B cell (primary cell): ENCODE measurements at regions not wholly inside any gene's neighbourhood (a gene's known extent, or its start where the extent isn't known, plus 50 kb on each side); places are given as distances from the start of the nearest gene placed in this dataset.

ENCODE experiments used
- ATAC-seq: fragments of 200-7000 bp; cut with Tn5 transposase; one replicate; pipeline ENCODE4 v1.10.0; 2021; ENCODE audit warnings: low read depth, mild to moderate bottlenecking, moderate number of reproducible peaks, moderate library complexity
- CTCF ChIA-PET: fragments of 350-600 bp; sonication (Branson Sonifier 250); formaldehyde crosslinking; loops from one replicate; lab custom pipeline; 2021; ENCODE audit warnings: antibody characterized with exemption, inconsistent platforms; lab: Charles Lee
- POLR2A ChIA-PET: fragments of 350-600 bp; sonication (Branson Sonifier 250); formaldehyde crosslinking; loops from one replicate; lab custom pipeline; 2021; ENCODE audit warnings: antibody characterized with exemption; lab: Charles Lee
- DNase-seq: peaks from one replicate; pipeline ENCODE4 v3.0.0; 2013
- H2AFZ ChIP-seq: 2 replicates; pipeline ENCODE4 v1.6.1; 2012; ENCODE audit warnings: mild to moderate bottlenecking, low read depth, low read length; ENCODE audit not compliant: insufficient read depth, poor library complexity, severe bottlenecking
- H3K27ac ChIP-seq, 2 donors: 1 replicate in 1 of 2; 2 replicates in 1 of 2; pipeline ENCODE4 v1.5.1; 2012 to 2013; ENCODE audit warnings: low read length in 2 of 2, mild to moderate bottlenecking in 2 of 2, moderate library complexity in 1 of 2
- H3K27me3 ChIP-seq, 4 experiments: fragments of 200-600 bp in 1 of 4; sonication (generic) in 1 of 4; replicated peaks in 1 of 4; 1 replicate in 2 of 4; 2 replicates in 2 of 4; pipeline versions ENCODE4 v1.6.1 to v1.7.0; 2013 to 2016; ENCODE audit warnings: low read length in 3 of 4, mild to moderate bottlenecking in 2 of 4, mixed read lengths in 1 of 4, moderate library complexity in 1 of 4; ENCODE audit not compliant: insufficient read depth in 4 of 4, control insufficient read depth in 3 of 4; ENCODE audit errors: control extremely low read depth in 1 of 4
- H3K36me3 ChIP-seq, 2 experiments: replicated peaks in 1 of 2; 1 replicate in 1 of 2; 2 replicates in 1 of 2; pipeline versions ENCODE4 v1.6.1 to v1.7.1; 2013; ENCODE audit warnings: low read length in 1 of 2; ENCODE audit not compliant: insufficient read depth in 2 of 2, control insufficient read depth in 1 of 2; ENCODE audit errors: control extremely low read depth in 1 of 2, extremely low read depth in 1 of 2
- H3K4me1 ChIP-seq, 2 donors: fragments of 200-600 bp in 1 of 2; sonication (generic) in 1 of 2; 1 replicate in 1 of 2; 2 replicates in 1 of 2; pipeline versions ENCODE4 v1.5.1 to v1.6.1; 2013 to 2017; ENCODE audit warnings: low read length in 2 of 2; ENCODE audit not compliant: control insufficient read depth in 2 of 2, insufficient read depth in 2 of 2
- H3K4me2 ChIP-seq: replicated peaks from 2 replicates; pipeline ENCODE3; 2012; ENCODE audit warnings: mild to moderate bottlenecking, low read depth, low read length; ENCODE audit not compliant: poor library complexity, severe bottlenecking
- H3K4me3 ChIP-seq, 5 experiments: fragments of 200-600 bp in 1 of 5; sonication (generic) in 1 of 5; 1 replicate in 3 of 5; 2 replicates in 2 of 5; pipeline versions ENCODE4 v1.5.1 to v1.7.0; 2011 to 2016; ENCODE audit warnings: low read length in 4 of 5, mild to moderate bottlenecking in 4 of 5, low read depth in 2 of 5, control low read depth in 1 of 5, moderate library complexity in 1 of 5; ENCODE audit not compliant: insufficient read depth in 1 of 5; ENCODE audit errors: control extremely low read depth in 1 of 5, extremely low read depth in 1 of 5
- H3K79me2 ChIP-seq: fragments of 200-600 bp; sonication (generic); one replicate; pipeline ENCODE4 v1.6.0; 2016; ENCODE audit warnings: low read length; ENCODE audit not compliant: control insufficient read depth, insufficient read depth
- H3K9ac ChIP-seq: fragments of 200-600 bp; sonication (generic); 2 replicates; pipeline ENCODE4 v1.6.1; 2017; ENCODE audit warnings: mild to moderate bottlenecking, low read length, moderate library complexity
- H3K9me3 ChIP-seq, 3 donors: one replicate each; pipeline versions ENCODE4 v1.6.1 to v1.7.1; 2013; ENCODE audit warnings: low read length in 2 of 3; ENCODE audit not compliant: control insufficient read depth in 2 of 3, insufficient read depth in 1 of 3; ENCODE audit errors: control extremely low read depth in 1 of 3
- H4K20me1 ChIP-seq: 2 replicates; pipeline ENCODE4 v1.6.0; 2012; ENCODE audit warnings: mild to moderate bottlenecking, low read length; ENCODE audit not compliant: insufficient read depth, control insufficient read depth, poor library complexity, severe bottlenecking
- H3K27ac Mint-ChIP-seq: one replicate; pipeline ENCODE4 v1.8.0; 2021; ENCODE audit warnings: mixed read lengths
- H3K27me3 Mint-ChIP-seq: one replicate; pipeline ENCODE4 v1.8.0; 2021; ENCODE audit warnings: mixed read lengths
- H3K4me1 Mint-ChIP-seq: one replicate; pipeline ENCODE4 v1.8.0; 2021; ENCODE audit warnings: mixed read lengths
- H3K4me3 Mint-ChIP-seq: one replicate; pipeline ENCODE4 v1.8.0; 2021; ENCODE audit warnings: mixed read lengths
- H3K9me3 Mint-ChIP-seq: one replicate; pipeline ENCODE4 v1.8.0; 2022; ENCODE audit warnings: mixed read lengths; ENCODE audit not compliant: insufficient read depth
- EZH2 ChIP-seq: IDR thresholded peaks from 2 replicates; pipeline ENCODE4 v1.6.1; 2012; ENCODE audit warnings: borderline replicate concordance, low read depth, mild to moderate bottlenecking, moderate library complexity, low read length; ENCODE audit not compliant: insufficient read depth, poor library complexity, severe bottlenecking
- WGBS: methylation state at CpG from one replicate; pipeline ENCODE4 v1.1.5; 2013; ENCODE audit warnings: missing lambda C conversion rate; ENCODE audit not compliant: insufficient coverage; 5-methylcytosine and 5-hydroxymethylcytosine counted together
- intact Hi-C: fragments of 100-400 bp; cut with micrococcal nuclease; formaldehyde crosslinking; loops from one replicate; pipeline ENCODE4 v1.10.0; 2022
- TF ChIP-seq, protein P1 (sequence below): fragments of 200-600 bp; IDR thresholded peaks from one replicate; pipeline ENCODE4 v1.8.0; 2022; ENCODE audit warnings: antibody characterized with exemption, mild to moderate bottlenecking

DNA sequence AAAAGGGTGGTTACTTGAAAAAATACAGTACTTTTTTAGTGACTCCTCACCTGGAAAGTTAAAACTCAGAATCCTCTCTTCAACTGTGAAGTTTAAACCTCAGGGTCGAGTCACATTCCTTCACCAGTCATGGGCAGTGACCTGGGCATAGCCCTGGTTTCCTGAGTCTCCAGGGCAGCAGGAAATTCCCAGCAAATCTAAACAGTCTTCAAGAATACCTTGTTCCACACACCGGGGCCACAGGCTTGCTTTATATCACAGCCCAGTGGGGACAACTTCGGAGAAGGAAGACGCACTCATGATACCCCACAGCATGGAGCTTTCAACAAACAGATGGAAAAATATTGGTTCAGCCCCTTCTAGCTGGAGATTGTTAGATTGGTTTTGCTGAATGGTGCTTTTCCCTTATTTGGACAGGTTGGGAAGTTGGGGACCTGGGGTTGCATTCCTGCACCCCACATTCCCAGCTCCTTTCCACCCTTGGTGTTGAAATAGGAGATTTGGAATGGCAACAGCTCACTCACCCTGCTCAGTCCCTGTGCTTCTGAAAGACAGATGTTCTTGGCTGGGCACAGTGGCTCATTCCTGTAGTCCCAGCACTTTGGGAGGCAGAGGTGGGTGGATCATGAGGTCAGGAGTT is 113.0 kb upstream of the TMEM170B start:
- Histone ChIP-seq H3K9me3 (peaks cover 0 to 7% (median 0%) of the 10 kb centered on the region in 3 donors), H3K4me3 (no peak overlapping the region), H3K4me1 (peaks cover 22 to 23% of the 10 kb centered on the region in 2 donors), H2AFZ (no peak overlapping the region), H3K27me3 (no peaks in the 10 kb centered on the region), H3K36me3 (no peaks in the 10 kb centered on the region), H3K79me2 (peaks cover 15% of the 10 kb centered on the region), H3K27ac (no peak overlapping the region), H4K20me1 (no peaks in the 10 kb centered on the region), H3K9ac (no peak overlapping the region), H3K4me2 (no peak overlapping the region)
- Mint-ChIP-seq H3K4me1 (peaks cover 27% of the 10 kb centered on the region), H3K27me3 (no peaks in the 10 kb centered on the region), H3K27ac (no peak overlapping the region), H3K4me3 (no peak overlapping the region), H3K9me3 (peaks cover 4% of the 10 kb centered on the region)
- 50% methylated on average over 2 of the region's 4 CpGs for WGBS
- DNase-seq (no peak), ATAC-seq (no peak)
- intact Hi-C loops, result no loop called here
- CTCF ChIA-PET, result no interaction called here
- POLR2A ChIA-PET, result no interaction called here
- TF ChIP-seq EZH2, result no peak
- TF ChIP-seq, protein P1, sequence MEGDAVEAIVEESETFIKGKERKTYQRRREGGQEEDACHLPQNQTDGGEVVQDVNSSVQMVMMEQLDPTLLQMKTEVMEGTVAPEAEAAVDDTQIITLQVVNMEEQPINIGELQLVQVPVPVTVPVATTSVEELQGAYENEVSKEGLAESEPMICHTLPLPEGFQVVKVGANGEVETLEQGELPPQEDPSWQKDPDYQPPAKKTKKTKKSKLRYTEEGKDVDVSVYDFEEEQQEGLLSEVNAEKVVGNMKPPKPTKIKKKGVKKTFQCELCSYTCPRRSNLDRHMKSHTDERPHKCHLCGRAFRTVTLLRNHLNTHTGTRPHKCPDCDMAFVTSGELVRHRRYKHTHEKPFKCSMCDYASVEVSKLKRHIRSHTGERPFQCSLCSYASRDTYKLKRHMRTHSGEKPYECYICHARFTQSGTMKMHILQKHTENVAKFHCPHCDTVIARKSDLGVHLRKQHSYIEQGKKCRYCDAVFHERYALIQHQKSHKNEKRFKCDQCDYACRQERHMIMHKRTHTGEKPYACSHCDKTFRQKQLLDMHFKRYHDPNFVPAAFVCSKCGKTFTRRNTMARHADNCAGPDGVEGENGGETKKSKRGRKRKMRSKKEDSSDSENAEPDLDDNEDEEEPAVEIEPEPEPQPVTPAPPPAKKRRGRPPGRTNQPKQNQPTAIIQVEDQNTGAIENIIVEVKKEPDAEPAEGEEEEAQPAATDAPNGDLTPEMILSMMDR, result no peak

DNA sequence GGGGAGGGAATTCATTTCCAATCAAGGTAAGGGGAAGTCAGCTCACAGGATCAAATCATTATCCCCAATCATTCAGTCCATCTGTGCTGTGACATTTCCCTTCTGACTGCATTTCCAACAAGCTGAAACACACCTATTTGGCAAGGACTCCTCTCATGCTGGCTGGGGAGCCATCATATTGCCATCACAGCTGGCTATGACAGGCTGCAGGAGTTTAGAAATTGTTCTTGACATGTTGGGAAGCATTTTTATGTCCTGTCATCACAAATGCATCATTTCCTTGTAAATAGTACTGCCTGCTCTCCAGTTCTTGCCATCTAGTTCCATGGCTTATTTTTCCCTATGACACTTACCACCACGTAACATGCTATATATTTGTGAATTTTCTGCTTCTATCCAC is 113.9 kb upstream of the TMEM170B start:
- Mint-ChIP-seq H3K4me1 (peaks cover 21% of the 10 kb centered on the region), H3K27me3 (no peaks in the 10 kb centered on the region), H3K27ac (no peak overlapping the region), H3K4me3 (no peak overlapping the region), H3K9me3 (peaks cover 4% of the 10 kb centered on the region)
- H3K4me1 ChIP-seq, result peaks cover 13 to 14% of the 10 kb centered on the region in 2 donors
- no peak overlapping the region for H2AFZ ChIP-seq
- H3K27me3 ChIP-seq, result no peaks in the 10 kb centered on the region
- no peak overlapping the region for H3K4me3 ChIP-seq
- DNase-seq, result no peak
- no peaks in the 10 kb centered on the region for H3K36me3 ChIP-seq
- no peak overlapping the region for H3K9ac ChIP-seq
- H3K27ac ChIP-seq, result no peak overlapping the region
- no CpG with 5 or more reads among the region's 1 CpG for WGBS
- H3K79me2 ChIP-seq, result peaks cover 15% of the 10 kb centered on the region
- no peak overlapping the region for H3K4me2 ChIP-seq
- intact Hi-C loops, result no loop called here
- no peaks in the 10 kb centered on the region for H4K20me1 ChIP-seq
- TF ChIP-seq EZH2, result no peak
- TF ChIP-seq, protein P1, result no peak
- CTCF ChIA-PET, result no interaction called here
- H3K9me3 ChIP-seq, result peaks cover 0 to 7% (median 0%) of the 10 kb centered on the region in 3 donors
- POLR2A ChIA-PET, result no interaction called here
- no peak for ATAC-seq
